ENCODE measurements at regions not wholly inside any gene's neighbourhood (a gene's known extent, or its start where the extent isn't known, plus 50 kb on each side); places are given as distances from the start of the nearest gene placed in this dataset.

- Mint-ChIP-seq H3K4me1 (ENCODE audit: low read depth in 2 of 2) (no peaks in the 10 kb centered on the region), H3K27ac (no peak overlapping the region), H3K36me3 (ENCODE audit: insufficient read depth) (no peaks in the 10 kb centered on the region), H3K9me3 (no peaks in the 10 kb centered on the region), H3K4me3 (no peak overlapping the region), H3K27me3 (peaks cover 13 to 38% of the 10 kb centered on the region in 2 donors)
- DNase-seq (no peak), ATAC-seq (replicated peaks) (no peak)
These were observed 68.3 kb upstream of the NAV2 start for GRCh38 chr11:19644316-19644715.

GRCh38 chr11:19642185-19643158 lies 70.2 kb upstream of the NAV2 start:
- ATAC-seq (replicated peaks) (no peak), DNase-seq (no peak)
- Mint-ChIP-seq H3K27me3 (peaks cover 12 to 36% of the 10 kb centered on the region in 2 donors), H3K36me3 (ENCODE audit: insufficient read depth) (no peaks in the 10 kb centered on the region), H3K27ac (no peak overlapping the region), H3K4me3 (no peak overlapping the region), H3K9me3 (no peaks in the 10 kb centered on the region), H3K4me1 (ENCODE audit: low read depth in 2 of 2) (no peaks in the 10 kb centered on the region)

GRCh38 chr11:19639603-19640105 lies 73.0 kb upstream of the NAV2 start:
- ATAC-seq (replicated peaks): no peak
- Mint-ChIP-seq H3K27me3 (peaks cover 12 to 16% of the 10 kb centered on the region in 2 donors), H3K27ac (no peak overlapping the region), H3K4me1 (ENCODE audit: low read depth in 2 of 2) (no peaks in the 10 kb centered on the region), H3K9me3 (no peaks in the 10 kb centered on the region), H3K4me3 (no peak overlapping the region), H3K36me3 (ENCODE audit: insufficient read depth) (no peaks in the 10 kb centered on the region)
- no peak for DNase-seq

GRCh38 chr11:19635332-19635731 lies 77.3 kb upstream of the NAV2 start:
- H3K27ac Mint-ChIP-seq: no peak overlapping the region
- peaks cover under 1 to 6% of the 10 kb centered on the region in 2 donors for H3K27me3 Mint-ChIP-seq
- no peak overlapping the region for H3K4me3 Mint-ChIP-seq
- ATAC-seq (replicated peaks) (no peak), DNase-seq (no peak)
- no peaks in the 10 kb centered on the region for H3K4me1 Mint-ChIP-seq (ENCODE audit: low read depth in 2 of 2)
- no peaks in the 10 kb centered on the region for H3K9me3 Mint-ChIP-seq
- no peaks in the 10 kb centered on the region for H3K36me3 Mint-ChIP-seq (ENCODE audit: insufficient read depth)

GRCh38 chr11:19633276-19633675 lies 79.4 kb upstream of the NAV2 start:
- ATAC-seq (replicated peaks) (no peak), DNase-seq (no peak)
- Mint-ChIP-seq H3K4me1 (ENCODE audit: low read depth in 2 of 2) (no peaks in the 10 kb centered on the region), H3K27me3 (peaks cover 21 to 26% of the 10 kb centered on the region in 2 donors), H3K27ac (no peak overlapping the region), H3K36me3 (ENCODE audit: insufficient read depth) (no peaks in the 10 kb centered on the region), H3K4me3 (no peak overlapping the region), H3K9me3 (no peaks in the 10 kb centered on the region)

GRCh38 chr11:19632499-19632834 lies 80.2 kb upstream of the NAV2 start:
- Mint-ChIP-seq H3K4me3 (no peak overlapping the region), H3K27me3 (peaks cover 29 to 35% of the 10 kb centered on the region in 2 donors), H3K36me3 (ENCODE audit: insufficient read depth) (no peaks in the 10 kb centered on the region), H3K9me3 (no peaks in the 10 kb centered on the region), H3K27ac (no peak overlapping the region), H3K4me1 (ENCODE audit: low read depth in 2 of 2) (no peaks in the 10 kb centered on the region)
- ATAC-seq (replicated peaks) (no peak), DNase-seq (no peak)

- Mint-ChIP-seq H3K36me3 (ENCODE audit: insufficient read depth) (no peaks in the 10 kb centered on the region), H3K27me3 (peaks cover 35 to 38% of the 10 kb centered on the region in 2 donors), H3K4me1 (ENCODE audit: low read depth in 2 of 2) (no peaks in the 10 kb centered on the region), H3K9me3 (no peaks in the 10 kb centered on the region), H3K4me3 (no peak overlapping the region), H3K27ac (no peak overlapping the region)
- ATAC-seq (replicated peaks) (no peak), DNase-seq (no peak)
These were observed 80.7 kb upstream of the NAV2 start for GRCh38 chr11:19631712-19632498.

- ATAC-seq (replicated peaks): no peak
- no peaks in the 10 kb centered on the region for H3K36me3 Mint-ChIP-seq (ENCODE audit: insufficient read depth)
- no peak overlapping the region for H3K27ac Mint-ChIP-seq
- no peak overlapping the region for H3K4me3 Mint-ChIP-seq
- H3K4me1 Mint-ChIP-seq (ENCODE audit: low read depth in 2 of 2): no peaks in the 10 kb centered on the region
- DNase-seq: no peak
- peaks cover 51 to 64% of the 10 kb centered on the region in 2 donors for H3K27me3 Mint-ChIP-seq
- H3K9me3 Mint-ChIP-seq: no peaks in the 10 kb centered on the region
These were observed 84.6 kb upstream of the NAV2 start for GRCh38 chr11:19628018-19628417.

GRCh38 chr11:19627566-19627965 lies 85.1 kb upstream of the NAV2 start:
- Mint-ChIP-seq H3K4me3 (no peak overlapping the region), H3K9me3 (no peaks in the 10 kb centered on the region), H3K27ac (no peak overlapping the region), H3K4me1 (ENCODE audit: low read depth in 2 of 2) (no peaks in the 10 kb centered on the region), H3K36me3 (ENCODE audit: insufficient read depth) (no peaks in the 10 kb centered on the region), H3K27me3 (peaks cover 51 to 64% of the 10 kb centered on the region in 2 donors)
- DNase-seq (no peak), ATAC-seq (replicated peaks) (no peak)

- no peaks in the 10 kb centered on the region for H3K9me3 Mint-ChIP-seq
- no peak for ATAC-seq (replicated peaks)
- no peaks in the 10 kb centered on the region for H3K36me3 Mint-ChIP-seq (ENCODE audit: insufficient read depth)
- H3K27ac Mint-ChIP-seq: no peak overlapping the region
- H3K4me3 Mint-ChIP-seq: no peak overlapping the region
- H3K4me1 Mint-ChIP-seq (ENCODE audit: low read depth in 2 of 2): no peaks in the 10 kb centered on the region
- H3K27me3 Mint-ChIP-seq: peaks cover 64 to 71% of the 10 kb centered on the region in 2 donors
- no peak for DNase-seq
These were observed 87.2 kb upstream of the NAV2 start for GRCh38 chr11:19625438-19625837.

GRCh38 chr11:19617696-19618523 lies 94.7 kb upstream of the NAV2 start:
- Mint-ChIP-seq H3K9me3 (no peaks in the 10 kb centered on the region), H3K4me1 (ENCODE audit: low read depth in 2 of 2) (no peaks in the 10 kb centered on the region), H3K4me3 (no peak overlapping the region), H3K27me3 (peaks cover 13 to 21% of the 10 kb centered on the region in 2 donors), H3K36me3 (ENCODE audit: insufficient read depth) (no peaks in the 10 kb centered on the region), H3K27ac (no peak overlapping the region)
- ATAC-seq (replicated peaks) (no peak), DNase-seq (no peak)

- DNase-seq: no peak
- no peak for ATAC-seq (replicated peaks)
- Mint-ChIP-seq H3K4me1 (ENCODE audit: low read depth in 2 of 2) (no peaks in the 10 kb centered on the region), H3K27ac (no peak overlapping the region), H3K36me3 (ENCODE audit: insufficient read depth) (no peaks in the 10 kb centered on the region), H3K4me3 (no peak overlapping the region), H3K27me3 (peaks cover 7 to 13% of the 10 kb centered on the region in 2 donors), H3K9me3 (peaks cover 0 to 3% of the 10 kb centered on the region in 2 donors)
These were observed 97.1 kb upstream of the NAV2 start for GRCh38 chr11:19615341-19616183.

Measured in effector memory CD8-positive, alpha-beta T cell (primary cell).